CD4-positive, alpha-beta T cell treated with Interferon alpha-2 for 1 hour (primary cell): ENCODE measurements at regions not wholly inside any gene's neighbourhood (a gene's known extent, or its start where the extent isn't known, plus 50 kb on each side); places are given as distances from the start of the nearest gene placed in this dataset.

Source experiments
- DNase-seq, 2 donors: peaks; one replicate each; pipeline ENCODE4 v3.0.0-alpha.2; 2020 to 2022

DNA sequence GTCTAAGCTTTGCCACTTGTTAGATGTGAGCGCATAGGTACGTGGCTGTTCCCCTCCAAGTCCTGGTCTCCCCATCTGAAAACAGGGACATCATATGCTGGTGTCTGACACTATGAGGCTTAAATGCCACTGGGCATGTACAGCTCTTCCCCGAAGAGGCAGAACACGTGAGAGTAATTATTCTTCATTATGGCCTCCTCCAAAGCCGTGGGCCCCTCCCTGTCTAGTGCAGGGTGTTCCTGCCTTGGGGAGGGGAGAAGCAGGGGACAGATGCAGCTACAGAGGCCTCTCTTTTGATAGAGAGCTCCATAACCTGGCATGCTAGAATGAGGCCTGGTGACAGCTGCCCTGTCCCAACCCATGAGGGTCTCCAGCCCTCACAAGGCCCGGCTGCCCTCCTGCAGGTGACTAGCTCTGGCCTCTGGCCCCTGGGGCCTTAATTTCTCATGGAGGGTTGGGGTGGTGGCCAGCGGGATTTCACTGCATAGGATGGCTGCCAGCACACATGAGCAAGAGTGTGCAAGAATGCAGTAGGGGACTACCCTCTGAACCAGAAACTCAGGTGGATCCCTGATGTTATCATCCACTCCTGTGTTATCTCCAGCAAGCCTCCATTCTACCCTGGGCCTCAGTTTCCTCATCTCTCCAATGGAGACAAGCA is 334.6 kb downstream of the MN1 start:
- no peak for DNase-seq

DNA sequence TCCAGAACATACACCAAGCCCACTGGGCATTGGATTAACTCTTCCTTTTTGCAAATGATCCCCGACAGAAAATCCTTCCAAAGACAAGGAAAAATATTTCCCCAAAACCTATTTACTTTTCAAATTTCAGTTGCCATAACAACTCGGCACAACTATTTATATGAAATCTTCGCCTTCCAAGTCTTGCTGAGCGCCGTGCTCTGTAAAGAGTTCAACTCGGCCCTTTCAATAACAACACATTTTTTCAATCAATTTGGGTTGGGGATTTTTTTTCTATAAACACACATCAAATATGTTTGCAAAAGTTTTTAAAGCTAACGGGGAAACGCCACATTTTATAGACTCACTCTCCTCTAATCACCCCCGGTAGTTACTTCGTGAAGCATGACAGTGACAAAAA is 333.8 kb downstream of the MN1 start:
- DNase-seq: no peak

DNA sequence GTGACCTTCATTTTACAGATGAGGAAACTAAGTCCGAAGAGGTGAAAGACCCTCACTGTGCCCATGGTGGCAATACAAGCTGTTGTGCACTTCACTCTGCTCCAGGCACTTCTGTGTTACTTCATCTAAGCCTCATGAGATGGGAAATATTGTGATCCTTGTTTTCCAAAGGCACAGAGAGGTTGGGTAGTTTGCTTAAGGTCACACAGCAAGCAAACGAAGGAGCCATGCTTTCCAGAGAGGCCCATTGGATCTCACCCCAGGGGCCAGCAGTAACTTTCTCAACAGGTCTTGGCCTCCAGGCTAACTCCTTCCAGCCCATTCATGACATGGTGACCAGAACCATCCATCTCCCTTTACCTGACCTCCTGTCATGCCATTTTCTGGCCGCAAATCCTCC is 332.8 kb downstream of the MN1 start:
- no peak for DNase-seq

- no peak for DNase-seq
These were observed 331.3 kb downstream of the MN1 start for GRCh38 chr22:27470169-27470772.

DNA sequence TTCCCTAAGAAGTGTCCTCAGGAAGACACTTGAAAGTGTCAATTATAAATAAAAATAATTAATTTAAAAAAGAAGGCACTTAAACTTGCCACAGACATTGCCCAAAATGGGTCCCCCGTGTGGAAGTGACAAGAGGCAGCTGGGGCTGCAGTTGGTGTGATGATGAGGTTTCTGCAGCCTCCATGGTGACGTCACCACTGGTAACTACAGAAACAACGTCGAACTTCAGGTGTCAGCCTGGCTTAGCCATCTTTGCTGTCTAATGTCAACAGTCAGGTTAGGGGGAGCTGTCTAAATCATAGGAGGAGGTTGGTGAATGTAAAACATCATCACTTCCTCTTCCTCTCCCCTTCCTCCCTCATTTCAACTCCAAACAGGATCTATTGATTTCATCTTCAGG is 328.6 kb downstream of the MN1 start:
- no peak for DNase-seq

GRCh38 chr22:27473533-27473932 is 328.0 kb downstream of the MN1 start:
- no peak for DNase-seq

GRCh38 chr22:27474112-27474571 is 327.4 kb downstream of the MN1 start:
- DNase-seq: no peak

- DNase-seq: no peak
These were observed 326.6 kb downstream of the MN1 start for GRCh38 chr22:27474711-27475547.

GRCh38 chr22:27475548-27475897 is 326.0 kb downstream of the MN1 start:
- DNase-seq: no peak

DNA sequence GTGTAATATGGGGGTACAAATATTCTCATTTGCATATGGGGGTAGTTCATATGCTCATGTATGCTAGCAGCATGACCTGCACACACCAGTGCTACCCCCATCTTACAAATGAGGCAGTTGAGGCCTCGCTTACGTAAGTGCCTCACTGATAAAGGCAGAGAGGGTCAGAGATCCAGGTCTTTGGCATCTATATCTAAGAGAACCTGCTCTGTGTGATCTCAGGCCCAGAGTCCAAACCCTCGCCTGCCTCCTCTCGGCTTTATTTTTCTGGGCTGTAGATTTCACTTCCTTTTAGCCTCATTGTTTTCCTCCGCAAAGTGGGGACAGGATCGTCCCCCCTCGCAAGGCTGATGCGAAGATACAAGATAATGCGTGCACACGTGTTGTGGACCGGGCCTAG is 325.2 kb downstream of the MN1 start:
- no peak for DNase-seq

DNA sequence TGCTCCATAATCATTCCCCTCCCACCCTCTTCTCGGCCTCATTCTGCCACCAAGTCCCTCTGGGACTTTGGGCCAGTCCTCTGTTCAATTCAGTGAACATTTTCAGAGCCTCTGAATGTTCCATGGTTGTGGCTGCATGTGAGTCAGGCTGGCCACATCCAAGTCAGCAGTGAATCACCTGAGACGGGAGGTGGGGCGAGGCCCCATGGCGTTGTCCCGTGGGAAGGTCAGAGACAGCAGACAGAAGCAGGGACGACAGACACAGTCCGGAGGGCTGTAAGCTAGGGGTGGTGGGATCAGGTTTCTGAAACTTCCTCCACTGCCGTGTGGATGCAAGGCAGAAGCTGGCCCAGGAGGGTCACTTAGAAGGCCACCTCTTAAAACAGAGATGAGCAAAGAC is 324.8 kb downstream of the MN1 start:
- DNase-seq: no peak

DNA sequence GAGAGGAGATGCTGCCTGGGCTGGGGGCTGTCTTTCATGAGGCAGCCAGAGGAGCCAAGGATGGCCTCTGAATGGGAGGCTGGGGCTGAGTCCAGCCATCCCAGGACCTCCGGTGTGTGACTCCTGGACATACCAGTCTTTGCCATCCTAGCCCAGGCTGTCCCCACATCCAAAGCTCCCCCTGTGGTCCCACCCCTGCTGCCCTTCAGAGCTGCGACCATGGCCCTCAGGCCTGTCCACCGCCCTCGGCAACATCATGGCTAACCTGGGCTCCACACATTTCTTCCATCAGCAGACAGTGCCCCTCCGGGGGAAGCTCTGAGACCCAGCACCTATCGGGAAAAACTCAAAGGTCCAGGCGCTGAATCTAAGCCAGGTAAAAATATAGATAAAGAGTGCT is 324.4 kb downstream of the MN1 start:
- DNase-seq: no peak

GRCh38 chr22:27480487-27480886 is 321.1 kb downstream of the MN1 start:
- DNase-seq: no peak

DNA sequence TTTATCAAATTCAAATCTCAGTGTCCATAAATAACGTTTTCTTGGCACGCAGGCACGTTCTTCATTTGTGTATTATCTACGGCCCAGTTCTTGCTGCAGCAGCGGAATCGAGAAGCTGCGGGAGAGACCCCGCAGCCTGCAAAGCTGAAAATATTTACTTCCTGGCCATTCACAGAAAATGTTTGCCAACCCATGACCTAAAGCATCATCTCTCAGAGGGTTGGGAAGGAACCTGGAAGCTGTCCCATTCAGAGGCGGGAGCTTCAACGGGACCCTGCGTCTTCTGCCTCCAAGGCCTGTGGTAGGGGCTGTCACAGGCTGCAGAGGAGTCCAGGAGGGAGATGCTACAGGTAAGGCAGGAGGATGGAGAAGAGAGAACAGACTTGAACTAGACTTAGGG is 319.2 kb downstream of the MN1 start:
- no peak for DNase-seq

GRCh38 chr22:27483095-27483785 is 318.3 kb downstream of the MN1 start:
- DNase-seq: no peak

DNA sequence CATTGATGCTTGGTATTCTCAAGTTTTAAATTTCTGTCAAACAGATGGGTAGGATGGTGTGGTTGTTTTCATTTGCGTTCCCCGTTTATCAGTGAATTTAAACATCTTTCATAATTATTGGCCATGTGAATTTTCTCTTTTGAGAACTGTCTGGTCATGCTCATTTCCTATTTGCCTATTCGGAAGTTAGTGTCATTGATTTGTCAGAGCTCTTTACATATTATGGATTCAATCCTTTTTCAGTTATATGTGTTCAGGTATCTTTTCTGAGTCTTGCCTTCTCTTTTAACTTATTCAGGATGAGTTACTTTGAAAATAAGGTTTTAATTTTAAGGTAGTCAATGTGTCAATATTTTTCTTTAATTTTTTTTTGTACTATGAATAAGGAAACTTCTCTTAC is 315.7 kb downstream of the MN1 start:
- DNase-seq: no peak

GRCh38 chr22:27487600-27488452 is 313.7 kb downstream of the MN1 start:
- no peak for DNase-seq

GRCh38 chr22:27488456-27489177 is 312.9 kb downstream of the MN1 start:
- no peak for DNase-seq

GRCh38 chr22:27489178-27489675 is 312.3 kb downstream of the MN1 start:
- no peak for DNase-seq

DNA sequence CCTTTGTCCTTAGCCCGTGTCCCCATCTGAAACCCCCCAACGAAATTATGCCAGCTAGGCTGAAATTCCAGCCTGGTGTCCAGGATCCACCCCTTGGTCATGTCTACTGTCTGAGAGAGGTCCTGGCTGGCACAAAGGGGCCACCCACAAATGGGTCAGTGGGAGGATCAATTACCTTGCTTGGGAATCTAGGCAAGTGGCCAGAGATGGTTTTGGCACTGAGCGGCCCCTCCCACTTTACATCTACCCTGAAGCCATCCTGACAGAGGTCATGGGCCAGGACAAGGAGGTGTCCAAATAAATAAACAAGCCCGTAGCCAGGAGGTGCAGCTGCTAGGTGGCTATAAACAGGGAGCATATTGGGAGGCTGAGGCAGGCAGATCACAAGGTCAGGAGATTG is 311.5 kb downstream of the MN1 start:
- no peak for DNase-seq

- DNase-seq: no peak
These were observed 309.7 kb downstream of the MN1 start for GRCh38 chr22:27491888-27492287.
